Thymus (tissue), 11 donors: ENCODE measurements at regions not wholly inside any gene's neighbourhood (a gene's known extent, or its start where the extent isn't known, plus 50 kb on each side); places are given as distances from the start of the nearest gene placed in this dataset.

Experiments used
- DNase-seq, 9 donors: peaks; one replicate each; pipeline ENCODE4 v3.0.0-alpha.2; 2013; ENCODE audit warnings: low spot score in 9 of 9, low read depth in 6 of 9, missing footprints in 1 of 9
- H3K27ac ChIP-seq, 2 donors: one replicate each; pipeline ENCODE4 v1.5.1; 2013; ENCODE audit warnings: control low read depth in 1 of 2, low read depth in 1 of 2, low read length in 1 of 2, mild to moderate bottlenecking in 1 of 2, moderate library complexity in 1 of 2
- H3K27me3 ChIP-seq, 2 donors: one replicate each; pipeline ENCODE4 v1.5.1; 2013; ENCODE audit warnings: low read length in 1 of 2; ENCODE audit not compliant: control insufficient read depth in 2 of 2, insufficient read depth in 1 of 2
- H3K36me3 ChIP-seq, 2 donors: one replicate each; pipeline ENCODE4 v1.5.1; 2013; ENCODE audit warnings: low read length in 1 of 2, mild to moderate bottlenecking in 1 of 2, moderate library complexity in 1 of 2; ENCODE audit not compliant: control insufficient read depth in 2 of 2, insufficient read depth in 2 of 2
- H3K4me1 ChIP-seq, 2 donors: one replicate each; pipeline ENCODE4 v1.5.1; 2013; ENCODE audit warnings: low read length in 2 of 2; ENCODE audit not compliant: control insufficient read depth in 2 of 2, insufficient read depth in 2 of 2
- H3K4me3 ChIP-seq, 2 donors: one replicate each; pipeline ENCODE4 v1.5.1; 2013; ENCODE audit warnings: low read length in 2 of 2, control low read depth in 1 of 2, mild to moderate bottlenecking in 1 of 2
- H3K9me3 ChIP-seq, 2 donors: one replicate each; pipeline ENCODE4 v1.5.1; 2013; ENCODE audit warnings: low read length in 1 of 2, mild to moderate bottlenecking in 1 of 2; ENCODE audit not compliant: control insufficient read depth in 2 of 2, insufficient read depth in 1 of 2
- WGBS: extraction: QIAGEN DNeasy Blood & Tissue Kit; methylation state at CpG from one replicate; pipeline ENCODE4 v1.1.7; 2013; 5-methylcytosine and 5-hydroxymethylcytosine counted together
- donor health status: healthy.

- Histone ChIP-seq H3K4me3 (no peak overlapping the region), H3K9me3 (no peaks in the 10 kb centered on the region), H3K36me3 (peaks cover 0 to 14% of the 10 kb centered on the region in 2 donors), H3K4me1 (no peaks in the 10 kb centered on the region), H3K27me3 (no peaks in the 10 kb centered on the region), H3K27ac (no peak overlapping the region)
- no peak for DNase-seq
- WGBS = 95% methylated on average over 8 of the region's 8 CpGs
These were observed 204.5 kb downstream of the BRD1 start for GRCh38 chr22:49623176-49623575.

- H3K4me3 ChIP-seq = no peak overlapping the region
- no peaks in the 10 kb centered on the region for H3K9me3 ChIP-seq
- no peak overlapping the region for H3K27ac ChIP-seq
- no peaks in the 10 kb centered on the region for H3K4me1 ChIP-seq
- no peaks in the 10 kb centered on the region for H3K27me3 ChIP-seq
- WGBS = 98% methylated on average over 29 of the region's 29 CpGs
- H3K36me3 ChIP-seq = peaks cover 0 to 18% of the 10 kb centered on the region in 2 donors
- DNase-seq = no peak
These were observed 205.2 kb downstream of the BRD1 start for GRCh38 chr22:49622241-49623105.

GRCh38 chr22:49621601-49622210 is 206.0 kb downstream of the BRD1 start:
- Histone ChIP-seq H3K27ac (no peak overlapping the region), H3K4me1 (no peaks in the 10 kb centered on the region), H3K4me3 (no peak overlapping the region), H3K27me3 (no peaks in the 10 kb centered on the region), H3K36me3 (peaks cover 0 to 25% of the 10 kb centered on the region in 2 donors), H3K9me3 (peaks cover 0 to 4% of the 10 kb centered on the region in 2 donors)
- 94% methylated on average over 20 of the region's 20 CpGs for WGBS
- no peak for DNase-seq

- WGBS = 94% methylated on average over 11 of the region's 11 CpGs
- no peak for DNase-seq
- Histone ChIP-seq H3K4me3 (no peak overlapping the region), H3K36me3 (peaks cover 0 to 28% of the 10 kb centered on the region in 2 donors), H3K27me3 (no peaks in the 10 kb centered on the region), H3K27ac (no peak overlapping the region), H3K4me1 (no peaks in the 10 kb centered on the region), H3K9me3 (peaks cover under 1 to 9% of the 10 kb centered on the region in 2 donors)
These were observed 207.0 kb downstream of the BRD1 start for GRCh38 chr22:49620666-49621065.

GRCh38 chr22:49620003-49620556 is 207.6 kb downstream of the BRD1 start:
- H3K4me1 ChIP-seq = no peaks in the 10 kb centered on the region
- H3K27ac ChIP-seq = no peak overlapping the region
- H3K36me3 ChIP-seq = peaks cover 0 to 33% of the 10 kb centered on the region in 2 donors
- 95% methylated on average over 19 of the region's 19 CpGs for WGBS
- no peak overlapping the region for H3K4me3 ChIP-seq
- H3K9me3 ChIP-seq = peaks cover 4 to 11% of the 10 kb centered on the region in 2 donors
- H3K27me3 ChIP-seq = no peaks in the 10 kb centered on the region
- DNase-seq = no peak

GRCh38 chr22:49619301-49619700 is 208.4 kb downstream of the BRD1 start:
- peaks cover 0 to 38% of the 10 kb centered on the region in 2 donors for H3K36me3 ChIP-seq
- H3K9me3 ChIP-seq = peaks cover 8 to 16% of the 10 kb centered on the region in 2 donors
- no peaks in the 10 kb centered on the region for H3K27me3 ChIP-seq
- no peak for DNase-seq
- no peaks in the 10 kb centered on the region for H3K4me1 ChIP-seq
- H3K27ac ChIP-seq = no peak overlapping the region
- no peak overlapping the region for H3K4me3 ChIP-seq
- WGBS = 95% methylated on average over 13 of the region's 13 CpGs

GRCh38 chr22:49618677-49618953 is 209.1 kb downstream of the BRD1 start:
- Histone ChIP-seq H3K9me3 (peaks cover 8 to 22% of the 10 kb centered on the region in 2 donors), H3K4me1 (no peaks in the 10 kb centered on the region), H3K27me3 (no peaks in the 10 kb centered on the region), H3K36me3 (peaks cover 0 to 38% of the 10 kb centered on the region in 2 donors), H3K4me3 (no peak overlapping the region), H3K27ac (no peak overlapping the region)
- WGBS = 93% methylated on average over 8 of the region's 8 CpGs
- no peak for DNase-seq

GRCh38 chr22:49617866-49618676 is 209.6 kb downstream of the BRD1 start:
- H3K4me1 ChIP-seq = no peaks in the 10 kb centered on the region
- peaks cover 0 to 40% of the 10 kb centered on the region in 2 donors for H3K36me3 ChIP-seq
- no peak overlapping the region for H3K4me3 ChIP-seq
- H3K27ac ChIP-seq = no peak overlapping the region
- WGBS = 94% methylated on average over 23 of the region's 23 CpGs
- H3K27me3 ChIP-seq = no peaks in the 10 kb centered on the region
- no peak for DNase-seq
- peaks cover 8 to 25% of the 10 kb centered on the region in 2 donors for H3K9me3 ChIP-seq
